ENCODE measurements at regions not wholly inside any gene's neighbourhood (a gene's known extent, or its start where the extent isn't known, plus 50 kb on each side); places are given as distances from the start of the nearest gene placed in this dataset.

GRCh38 chr4:79621061-79621460 is 213.0 kb upstream of the GK2 start:
- H3K9me3 ChIP-seq (ENCODE audit: control insufficient read depth, low read length), result no peaks in the 10 kb centered on the region
- TF ChIP-seq, protein P1, sequence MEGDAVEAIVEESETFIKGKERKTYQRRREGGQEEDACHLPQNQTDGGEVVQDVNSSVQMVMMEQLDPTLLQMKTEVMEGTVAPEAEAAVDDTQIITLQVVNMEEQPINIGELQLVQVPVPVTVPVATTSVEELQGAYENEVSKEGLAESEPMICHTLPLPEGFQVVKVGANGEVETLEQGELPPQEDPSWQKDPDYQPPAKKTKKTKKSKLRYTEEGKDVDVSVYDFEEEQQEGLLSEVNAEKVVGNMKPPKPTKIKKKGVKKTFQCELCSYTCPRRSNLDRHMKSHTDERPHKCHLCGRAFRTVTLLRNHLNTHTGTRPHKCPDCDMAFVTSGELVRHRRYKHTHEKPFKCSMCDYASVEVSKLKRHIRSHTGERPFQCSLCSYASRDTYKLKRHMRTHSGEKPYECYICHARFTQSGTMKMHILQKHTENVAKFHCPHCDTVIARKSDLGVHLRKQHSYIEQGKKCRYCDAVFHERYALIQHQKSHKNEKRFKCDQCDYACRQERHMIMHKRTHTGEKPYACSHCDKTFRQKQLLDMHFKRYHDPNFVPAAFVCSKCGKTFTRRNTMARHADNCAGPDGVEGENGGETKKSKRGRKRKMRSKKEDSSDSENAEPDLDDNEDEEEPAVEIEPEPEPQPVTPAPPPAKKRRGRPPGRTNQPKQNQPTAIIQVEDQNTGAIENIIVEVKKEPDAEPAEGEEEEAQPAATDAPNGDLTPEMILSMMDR (conservative IDR thresholded peaks at IDR 0.05), result no peak
- Mint-ChIP-seq H3K27ac (no peak overlapping the region), H3K36me3 (ENCODE audit: low read depth) (no peaks in the 10 kb centered on the region), H3K4me3 (no peak overlapping the region), H3K9me3 (no peaks in the 10 kb centered on the region), H3K27me3 (ENCODE audit: insufficient read depth) (no peaks in the 10 kb centered on the region), H3K4me1 (peaks cover 2% of the 10 kb centered on the region)
- 75% methylated on average over 1 of the region's 1 CpG; no CpG with 5 or more reads in 1 of the 2 experiments for WGBS, 2 experiments (ENCODE audit: insufficient coverage in 1 of 2, insufficient read length in 1 of 2)
- H3K27ac ChIP-seq (ENCODE audit: low read depth, low read length), result no peak overlapping the region
- DNase-seq, result no peak
- no peak overlapping the region for H3K9ac ChIP-seq (ENCODE audit: extremely low read depth, low read length, poor library complexity, severe bottlenecking)
- no peaks in the 10 kb centered on the region for H3K4me1 ChIP-seq (ENCODE audit: control insufficient read depth, insufficient read depth, low read length)
- H3K36me3 ChIP-seq (ENCODE audit: control insufficient read depth, insufficient read depth, low read length), result no peaks in the 10 kb centered on the region
- no peaks in the 10 kb centered on the region for H3K27me3 ChIP-seq (ENCODE audit: control insufficient read depth, insufficient read depth, low read length, poor library complexity, severe bottlenecking)
- H3K4me3 ChIP-seq (ENCODE audit: low read length), result no peak overlapping the region

DNA sequence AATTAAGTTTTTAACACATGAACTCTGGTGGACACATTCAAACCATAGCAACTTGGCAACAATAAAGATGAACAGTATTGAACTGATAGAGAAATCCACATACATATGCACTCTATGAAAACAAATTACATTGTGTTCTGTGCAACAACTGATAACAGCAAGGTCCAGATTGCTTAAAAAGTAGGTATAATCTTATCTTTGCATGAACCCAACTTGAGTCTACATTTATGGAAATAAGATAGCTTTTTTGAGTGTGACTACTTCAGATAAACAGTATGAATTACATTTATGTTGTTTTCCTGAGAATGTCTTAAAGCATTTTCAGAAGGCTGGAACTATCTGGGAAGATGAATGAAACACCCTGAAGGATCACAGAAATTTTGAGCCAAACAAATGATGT is 212.6 kb upstream of the GK2 start:
- H3K27me3 Mint-ChIP-seq (ENCODE audit: insufficient read depth), result no peaks in the 10 kb centered on the region
- H3K4me3 ChIP-seq (ENCODE audit: low read length), result no peak overlapping the region
- TF ChIP-seq, protein P1 (conservative IDR thresholded peaks at IDR 0.05), result no peak
- H3K4me3 Mint-ChIP-seq, result no peak overlapping the region
- H3K36me3 Mint-ChIP-seq (ENCODE audit: low read depth), result no peaks in the 10 kb centered on the region
- no peak overlapping the region for H3K27ac ChIP-seq (ENCODE audit: low read depth, low read length)
- H3K4me1 ChIP-seq (ENCODE audit: control insufficient read depth, insufficient read depth, low read length), result no peaks in the 10 kb centered on the region
- H3K27me3 ChIP-seq (ENCODE audit: control insufficient read depth, insufficient read depth, low read length, poor library complexity, severe bottlenecking), result no peaks in the 10 kb centered on the region
- H3K36me3 ChIP-seq (ENCODE audit: control insufficient read depth, insufficient read depth, low read length), result no peaks in the 10 kb centered on the region
- peaks cover 3% of the 10 kb centered on the region for H3K4me1 Mint-ChIP-seq
- DNase-seq, result no peak
- H3K9ac ChIP-seq (ENCODE audit: extremely low read depth, low read length, poor library complexity, severe bottlenecking), result no peak overlapping the region
- H3K9me3 ChIP-seq (ENCODE audit: control insufficient read depth, low read length), result no peaks in the 10 kb centered on the region
- H3K9me3 Mint-ChIP-seq, result no peaks in the 10 kb centered on the region
- H3K27ac Mint-ChIP-seq, result no peak overlapping the region

DNA sequence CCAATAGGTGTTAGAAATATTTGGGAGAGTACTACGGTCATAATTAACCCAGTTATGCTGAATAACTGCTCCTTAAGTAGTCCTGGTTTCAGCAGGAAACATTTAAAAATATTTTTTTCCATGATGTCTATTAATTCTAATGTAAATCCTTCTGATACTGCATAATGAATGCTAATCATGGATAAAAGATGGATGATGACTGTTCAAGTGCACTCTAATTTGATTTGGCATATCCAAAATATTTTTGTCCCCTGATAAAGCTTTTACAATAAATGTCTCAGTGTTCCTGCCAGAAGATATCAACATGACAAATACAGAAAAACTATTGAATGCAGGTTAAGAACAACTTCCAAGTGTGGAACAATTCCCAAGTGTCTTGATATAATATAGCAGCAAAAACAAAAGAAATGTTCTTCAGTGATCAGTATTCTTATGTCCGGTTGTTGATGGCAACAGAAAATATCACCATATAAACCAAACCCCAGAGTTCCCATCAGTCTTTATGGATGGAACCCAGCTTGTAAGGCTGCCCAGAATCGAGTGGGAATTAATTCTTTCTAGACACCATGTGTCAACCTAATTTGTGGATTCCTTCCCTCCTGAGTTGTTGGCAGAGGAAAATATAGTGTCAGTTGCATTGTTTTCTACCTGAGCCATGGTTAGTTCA is 205.4 kb upstream of the GK2 start:
- Mint-ChIP-seq H3K36me3 (ENCODE audit: low read depth) (no peaks in the 10 kb centered on the region), H3K4me1 (peaks cover 3% of the 10 kb centered on the region), H3K27ac (no peak overlapping the region), H3K4me3 (no peak overlapping the region), H3K27me3 (ENCODE audit: insufficient read depth) (no peaks in the 10 kb centered on the region), H3K9me3 (no peaks in the 10 kb centered on the region)
- H3K27ac ChIP-seq (ENCODE audit: low read depth, low read length), result no peak overlapping the region
- TF ChIP-seq, protein P1 (conservative IDR thresholded peaks at IDR 0.05), result no peak
- no peaks in the 10 kb centered on the region for H3K36me3 ChIP-seq (ENCODE audit: control insufficient read depth, insufficient read depth, low read length)
- no peak overlapping the region for H3K4me3 ChIP-seq (ENCODE audit: low read length)
- H3K4me1 ChIP-seq (ENCODE audit: control insufficient read depth, insufficient read depth, low read length), result no peaks in the 10 kb centered on the region
- no peaks in the 10 kb centered on the region for H3K27me3 ChIP-seq (ENCODE audit: control insufficient read depth, insufficient read depth, low read length, poor library complexity, severe bottlenecking)
- no peaks in the 10 kb centered on the region for H3K9me3 ChIP-seq (ENCODE audit: control insufficient read depth, low read length)
- no peak overlapping the region for H3K9ac ChIP-seq (ENCODE audit: extremely low read depth, low read length, poor library complexity, severe bottlenecking)
- WGBS, 2 experiments (ENCODE audit: insufficient coverage in 1 of 2, insufficient read length in 1 of 2), result 86% methylated on average over 3 of the region's 3 CpGs; no CpG with 5 or more reads in 1 of the 2 experiments
- DNase-seq, result no peak

All from endodermal cell (in vitro differentiated cells).